Cerebellar cortex (tissue), 1 donor: ENCODE measurements at regions not wholly inside any gene's neighbourhood (a gene's known extent, or its start where the extent isn't known, plus 50 kb on each side); places are given as distances from the start of the nearest gene placed in this dataset.
"Not testable (repeated sequence)": the region's sequence is repeated elsewhere in the genome, so short reads cannot be mapped to it uniquely, and the experiment has no call there.

Experiments used
- DNase-seq: peaks from one replicate; pipeline ENCODE4 v3.0.0-alpha.2; 2015; ENCODE audit warnings: low spot score

- DNase-seq: no peak
Measured at GRCh38 chr2:66030553-66030952, 404.4 kb upstream of the MEIS1 start.

GRCh38 chr2:66024391-66024790 is 410.5 kb upstream of the MEIS1 start:
- DNase-seq: no peak

GRCh38 chr2:66021296-66021695 is 413.6 kb upstream of the MEIS1 start:
- no peak for DNase-seq

- no peak for DNase-seq
Measured at GRCh38 chr2:66017763-66018162, 417.2 kb upstream of the MEIS1 start.

- no peak for DNase-seq
Measured at GRCh38 chr2:66014450-66014849, 420.5 kb upstream of the MEIS1 start.

GRCh38 chr2:66013456-66013855 is 421.5 kb upstream of the MEIS1 start:
- DNase-seq: no peak

- DNase-seq: no peak
Measured at GRCh38 chr2:66003931-66004330, 431.0 kb upstream of the MEIS1 start.

GRCh38 chr2:66001538-66001937 is 433.4 kb upstream of the MEIS1 start:
- DNase-seq: no peak

- no peak for DNase-seq
Measured at GRCh38 chr2:66000901-66001300, 434.0 kb upstream of the MEIS1 start.

GRCh38 chr2:65999796-66000195 is 435.1 kb upstream of the MEIS1 start:
- no peak for DNase-seq

GRCh38 chr2:65999103-65999502 is 435.8 kb upstream of the MEIS1 start:
- DNase-seq: no peak

- DNase-seq: no peak
Measured at GRCh38 chr2:65997961-65998360, 437.0 kb upstream of the MEIS1 start.

GRCh38 chr2:65992198-65992554 is 442.7 kb upstream of the MEIS1 start:
- no peak for DNase-seq

GRCh38 chr2:65991381-65992197 is 443.3 kb upstream of the MEIS1 start:
- DNase-seq: no peak

- no peak for DNase-seq
Measured at GRCh38 chr2:65985986-65986385, 448.9 kb upstream of the MEIS1 start.

- no peak for DNase-seq
Measured at GRCh38 chr2:65980531-65980930, 454.4 kb upstream of the MEIS1 start.

- DNase-seq: no peak
Measured at GRCh38 chr2:65979446-65979845, 455.5 kb upstream of the MEIS1 start.

- DNase-seq: no peak
Measured at GRCh38 chr2:65974067-65974723, 460.7 kb upstream of the MEIS1 start.

- DNase-seq: no peak
Measured at GRCh38 chr2:65969161-65969560, 465.8 kb upstream of the MEIS1 start.

GRCh38 chr2:65963303-65963702 is 471.6 kb upstream of the MEIS1 start:
- not testable (repeated sequence) for DNase-seq

- DNase-seq: peak; percentile 7
Measured at GRCh38 chr2:65960953-65961352, 474.0 kb upstream of the MEIS1 start.

GRCh38 chr2:65957886-65958285 is 477.0 kb upstream of the MEIS1 start:
- no peak for DNase-seq

GRCh38 chr2:65957454-65957853 is 477.5 kb upstream of the MEIS1 start:
- DNase-seq: no peak

- DNase-seq: no peak
Measured at GRCh38 chr2:65955259-65955658, 479.7 kb upstream of the MEIS1 start.
